Endothelial cell (in vitro differentiated cells): ENCODE measurements at regions not wholly inside any gene's neighbourhood (a gene's known extent, or its start where the extent isn't known, plus 50 kb on each side); places are given as distances from the start of the nearest gene placed in this dataset.

ENCODE experiments used
- DNase-seq: peaks from one replicate; pipeline ENCODE4 v3.0.0; 2021; ENCODE audit warnings: low spot score
- H3K27ac Mint-ChIP-seq: one replicate; pipeline ENCODE4 v1.8.0; 2021; ENCODE audit warnings: mixed read lengths, inconsistent platforms; ENCODE audit not compliant: unreplicated experiment
- H3K27me3 Mint-ChIP-seq: one replicate; pipeline ENCODE4 v1.8.0; 2021; ENCODE audit warnings: mild to moderate bottlenecking, moderate library complexity, mixed read lengths, inconsistent platforms; ENCODE audit not compliant: unreplicated experiment
- H3K36me3 Mint-ChIP-seq: one replicate; pipeline ENCODE4 v1.8.0; 2021; ENCODE audit warnings: mild to moderate bottlenecking, low read depth, mixed read lengths, inconsistent platforms; ENCODE audit not compliant: unreplicated experiment
- H3K4me1 Mint-ChIP-seq: one replicate; pipeline ENCODE4 v1.8.0; 2021; ENCODE audit warnings: mild to moderate bottlenecking, mixed read lengths, inconsistent platforms; ENCODE audit not compliant: unreplicated experiment
- H3K4me3 Mint-ChIP-seq: one replicate; pipeline ENCODE4 v1.8.0; 2021; ENCODE audit warnings: mild to moderate bottlenecking, mixed read lengths, inconsistent platforms; ENCODE audit not compliant: unreplicated experiment
- H3K9me3 Mint-ChIP-seq: one replicate; pipeline ENCODE4 v1.8.0; 2021; ENCODE audit warnings: mixed read lengths, inconsistent platforms; ENCODE audit not compliant: unreplicated experiment
- TF ChIP-seq, protein P1 (sequence below): fragments of 200-600 bp; sonication (generic); IDR thresholded peaks from one replicate; pipeline ENCODE4 v1.5.0; 2021; ENCODE audit warnings: antibody characterized with exemption; ENCODE audit not compliant: unreplicated experiment

- TF ChIP-seq, protein P1, sequence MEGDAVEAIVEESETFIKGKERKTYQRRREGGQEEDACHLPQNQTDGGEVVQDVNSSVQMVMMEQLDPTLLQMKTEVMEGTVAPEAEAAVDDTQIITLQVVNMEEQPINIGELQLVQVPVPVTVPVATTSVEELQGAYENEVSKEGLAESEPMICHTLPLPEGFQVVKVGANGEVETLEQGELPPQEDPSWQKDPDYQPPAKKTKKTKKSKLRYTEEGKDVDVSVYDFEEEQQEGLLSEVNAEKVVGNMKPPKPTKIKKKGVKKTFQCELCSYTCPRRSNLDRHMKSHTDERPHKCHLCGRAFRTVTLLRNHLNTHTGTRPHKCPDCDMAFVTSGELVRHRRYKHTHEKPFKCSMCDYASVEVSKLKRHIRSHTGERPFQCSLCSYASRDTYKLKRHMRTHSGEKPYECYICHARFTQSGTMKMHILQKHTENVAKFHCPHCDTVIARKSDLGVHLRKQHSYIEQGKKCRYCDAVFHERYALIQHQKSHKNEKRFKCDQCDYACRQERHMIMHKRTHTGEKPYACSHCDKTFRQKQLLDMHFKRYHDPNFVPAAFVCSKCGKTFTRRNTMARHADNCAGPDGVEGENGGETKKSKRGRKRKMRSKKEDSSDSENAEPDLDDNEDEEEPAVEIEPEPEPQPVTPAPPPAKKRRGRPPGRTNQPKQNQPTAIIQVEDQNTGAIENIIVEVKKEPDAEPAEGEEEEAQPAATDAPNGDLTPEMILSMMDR: no peak
- no peaks in the 10 kb centered on the region for H3K9me3 Mint-ChIP-seq
- H3K36me3 Mint-ChIP-seq: no peaks in the 10 kb centered on the region
- no peaks in the 10 kb centered on the region for H3K27me3 Mint-ChIP-seq
- DNase-seq: no peak
- H3K27ac Mint-ChIP-seq: no peak overlapping the region
- no peak overlapping the region for H3K4me3 Mint-ChIP-seq
- H3K4me1 Mint-ChIP-seq: no peaks in the 10 kb centered on the region
Observed at GRCh38 chr2:117512307-117512706, 302.2 kb upstream of the DDX18 start.

- DNase-seq: no peak
- TF ChIP-seq, protein P1: no peak
- Mint-ChIP-seq H3K4me3 (no peak overlapping the region), H3K9me3 (no peaks in the 10 kb centered on the region), H3K36me3 (no peaks in the 10 kb centered on the region), H3K4me1 (no peaks in the 10 kb centered on the region), H3K27me3 (no peaks in the 10 kb centered on the region), H3K27ac (no peak overlapping the region)
Observed at GRCh38 chr2:117514371-117514770, 300.1 kb upstream of the DDX18 start.

GRCh38 chr2:117519238-117519637 lies 295.3 kb upstream of the DDX18 start:
- H3K4me3 Mint-ChIP-seq: no peak overlapping the region
- no peaks in the 10 kb centered on the region for H3K36me3 Mint-ChIP-seq
- H3K4me1 Mint-ChIP-seq: no peaks in the 10 kb centered on the region
- no peaks in the 10 kb centered on the region for H3K9me3 Mint-ChIP-seq
- H3K27ac Mint-ChIP-seq: no peak overlapping the region
- no peaks in the 10 kb centered on the region for H3K27me3 Mint-ChIP-seq
- TF ChIP-seq, protein P1: no peak
- DNase-seq: no peak

GRCh38 chr2:117519721-117520120 lies 294.8 kb upstream of the DDX18 start:
- H3K36me3 Mint-ChIP-seq: no peaks in the 10 kb centered on the region

GRCh38 chr2:117523267-117523666 lies 291.2 kb upstream of the DDX18 start:
- H3K27me3 Mint-ChIP-seq: no peaks in the 10 kb centered on the region
- no peak overlapping the region for H3K27ac Mint-ChIP-seq
- no peak overlapping the region for H3K4me3 Mint-ChIP-seq
- no peaks in the 10 kb centered on the region for H3K9me3 Mint-ChIP-seq
- TF ChIP-seq, protein P1: no peak
- H3K4me1 Mint-ChIP-seq: no peaks in the 10 kb centered on the region
- no peaks in the 10 kb centered on the region for H3K36me3 Mint-ChIP-seq
- DNase-seq: no peak

More at GRCh38 chr2:117519721-117520120, 294.8 kb upstream of the DDX18 start:
- H3K27ac Mint-ChIP-seq: no peak overlapping the region
- H3K9me3 Mint-ChIP-seq: no peaks in the 10 kb centered on the region
- no peak overlapping the region for H3K4me3 Mint-ChIP-seq
- H3K4me1 Mint-ChIP-seq: no peaks in the 10 kb centered on the region
- no peak for DNase-seq
- TF ChIP-seq, protein P1: no peak
- no peaks in the 10 kb centered on the region for H3K27me3 Mint-ChIP-seq
